HAP-1 (cell line): ENCODE measurements at regions not wholly inside any gene's neighbourhood (a gene's known extent, or its start where the extent isn't known, plus 50 kb on each side); places are given as distances from the start of the nearest gene placed in this dataset.

Experiments used
- DNase-seq, 2 experiments: peaks; one replicate each; pipeline ENCODE4 v3.0.0-alpha.2; 2016 to 2020; ENCODE audit warnings: low spot score in 2 of 2
- H3K27me3 ChIP-seq: fragments of 250-450 bp; sonication (Bioruptor Pico); 2 replicates; pipeline ENCODE4 v1.5.1; 2020; ENCODE audit warnings: low read depth, mild to moderate bottlenecking, moderate library complexity
- H3K36me3 ChIP-seq: fragments of 250-450 bp; sonication (Bioruptor Pico); replicated peaks from 2 replicates; pipeline ENCODE4 v1.5.1; 2020; ENCODE audit warnings: mild to moderate bottlenecking
- H3K4me1 ChIP-seq: fragments of 250-450 bp; sonication (Bioruptor Pico); 2 replicates; pipeline ENCODE4 v1.5.1; 2020; ENCODE audit warnings: mild to moderate bottlenecking
- H3K4me3 ChIP-seq: fragments of 250-450 bp; sonication (Bioruptor Pico); 2 replicates; pipeline ENCODE4 v1.5.1; 2020; ENCODE audit warnings: mild to moderate bottlenecking, moderate library complexity
- H3K9me3 ChIP-seq: fragments of 250-450 bp; sonication (Bioruptor Pico); 2 replicates; pipeline ENCODE4 v1.5.1; 2020; ENCODE audit warnings: mild to moderate bottlenecking, moderate library complexity
- in situ Hi-C: fragments of 300-500 bp; cut with MboI; formaldehyde crosslinking; loops from 3 replicates; pipeline ENCODE4 v1.14.3; 2020; ENCODE audit warnings: low sequenced_read_pairs, inconsistent platforms, mixed read lengths

- Histone ChIP-seq H3K4me1 (no peaks in the 10 kb centered on the region), H3K4me3 (no peak overlapping the region), H3K36me3 (no peaks in the 10 kb centered on the region), H3K9me3 (no peaks in the 10 kb centered on the region), H3K27me3 (no peaks in the 10 kb centered on the region)
- in situ Hi-C loops: no loop called here
- DNase-seq: no peak
These were observed 57.8 kb upstream of the GPRIN3 start for GRCh38 chr4:89365375-89365774.

DNA sequence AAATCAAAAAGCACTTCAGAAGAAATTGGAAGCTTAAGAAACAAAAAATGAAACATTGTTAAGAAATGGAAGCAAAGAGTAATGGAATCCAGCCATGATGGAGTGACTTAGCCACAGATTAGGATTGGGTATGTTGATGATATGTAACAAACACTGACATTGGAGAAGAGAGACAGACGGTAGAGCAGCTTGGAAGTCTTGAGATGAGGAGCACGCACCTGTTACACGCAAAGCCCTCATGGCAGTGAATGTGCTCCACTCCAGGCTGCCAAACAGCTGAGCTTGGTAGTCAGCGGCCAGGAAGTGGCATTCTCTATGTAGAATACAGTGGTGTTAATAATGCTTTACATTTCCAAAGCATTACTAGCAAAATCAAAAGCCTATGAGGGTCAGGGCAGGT is 56.9 kb upstream of the GPRIN3 start:
- in situ Hi-C loops: no loop called here
- no peak for DNase-seq
- no peaks in the 10 kb centered on the region for H3K27me3 ChIP-seq

DNA sequence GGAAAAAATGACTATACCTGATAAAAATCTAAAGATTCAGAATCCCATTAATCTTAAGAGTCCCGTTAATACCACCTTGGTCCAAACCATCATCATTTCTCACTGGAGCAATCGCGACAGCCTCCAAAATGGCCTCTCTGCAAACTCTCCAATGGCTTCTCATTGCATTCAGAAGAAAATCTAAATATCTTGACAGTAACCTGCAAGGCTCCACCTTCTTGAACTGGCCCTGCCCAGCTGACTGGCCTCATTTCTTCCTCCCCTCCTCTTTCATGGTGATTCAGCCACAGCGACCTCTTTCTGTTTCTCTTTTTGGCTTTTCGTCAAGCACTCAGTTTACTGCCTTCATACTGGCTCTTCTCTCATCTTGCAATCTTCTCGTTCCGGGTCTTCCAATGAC is 56.2 kb upstream of the GPRIN3 start:
- DNase-seq: no peak
- no peak overlapping the region for H3K4me3 ChIP-seq
- H3K9me3 ChIP-seq: no peaks in the 10 kb centered on the region
- no peaks in the 10 kb centered on the region for H3K4me1 ChIP-seq
- in situ Hi-C loops: no loop called here
- H3K36me3 ChIP-seq: no peaks in the 10 kb centered on the region
- H3K27me3 ChIP-seq: no peaks in the 10 kb centered on the region

More for the DNA sequence above, 56.9 kb upstream of the GPRIN3 start:
- Histone ChIP-seq H3K4me1 (no peaks in the 10 kb centered on the region), H3K36me3 (no peaks in the 10 kb centered on the region), H3K4me3 (no peak overlapping the region), H3K9me3 (no peaks in the 10 kb centered on the region)

DNA sequence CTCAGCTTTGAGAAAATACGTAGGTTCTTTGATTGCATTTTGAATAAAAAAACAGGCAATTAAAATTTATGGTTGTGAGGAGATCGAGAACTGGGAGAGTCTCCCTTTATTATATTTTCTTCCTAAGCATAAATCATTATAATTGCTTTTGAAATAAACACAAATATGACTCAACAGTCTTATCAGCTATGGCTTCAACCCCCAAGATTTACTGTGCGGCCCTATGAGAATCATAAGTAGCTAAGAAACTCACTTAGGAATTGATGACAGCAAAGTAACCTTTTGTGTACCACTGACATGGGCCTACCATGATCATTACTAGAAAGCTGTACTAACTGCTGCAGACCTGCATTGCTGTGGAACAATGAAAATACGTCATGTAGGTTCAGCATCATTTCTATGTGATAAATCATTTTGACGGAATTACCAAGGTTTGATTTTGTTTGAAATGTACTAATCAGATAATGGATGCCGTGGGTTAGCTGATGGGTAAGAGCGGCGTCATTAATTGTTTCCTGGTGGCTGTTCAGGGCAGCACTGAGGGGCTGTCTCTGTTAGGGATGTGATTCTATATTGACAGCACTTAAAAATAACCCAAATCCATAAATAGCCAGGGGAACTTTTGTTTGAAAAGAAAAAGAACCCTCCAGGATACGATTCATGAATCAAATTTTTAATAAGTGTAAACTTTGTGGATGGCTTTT is 51.5 kb upstream of the GPRIN3 start:
- Histone ChIP-seq H3K4me3 (no peak overlapping the region), H3K9me3 (no peaks in the 10 kb centered on the region), H3K4me1 (no peaks in the 10 kb centered on the region), H3K27me3 (no peaks in the 10 kb centered on the region), H3K36me3 (no peaks in the 10 kb centered on the region)
- DNase-seq: no peak
- in situ Hi-C loops: no loop called here

GRCh38 chr4:89357787-89358186 is 50.2 kb upstream of the GPRIN3 start:
- no peak overlapping the region for H3K4me3 ChIP-seq
- DNase-seq: no peak
- in situ Hi-C loops: no loop called here
- H3K27me3 ChIP-seq: no peaks in the 10 kb centered on the region
- H3K9me3 ChIP-seq: no peaks in the 10 kb centered on the region
- H3K36me3 ChIP-seq: no peaks in the 10 kb centered on the region
- H3K4me1 ChIP-seq: no peaks in the 10 kb centered on the region
